ENCODE measurements at regions not wholly inside any gene's neighbourhood (a gene's known extent, or its start where the extent isn't known, plus 50 kb on each side); places are given as distances from the start of the nearest gene placed in this dataset.

- DNase-seq: no peak
- peak; percentile 42 to 80 (median 68) for TF ChIP-seq CTCF (IDR thresholded peaks at IDR 0.05)
- TF ChIP-seq POLR2A (IDR thresholded peaks at IDR 0.05): no peak
These were observed 238.5 kb upstream of the ERBB4 start for GRCh38 chr2:212777020-212777491.

GRCh38 chr2:212773808-212774339 lies 235.3 kb upstream of the ERBB4 start:
- Histone ChIP-seq H3K27me3 (no peaks in the 10 kb centered on the region), H3K4me3 (no peak overlapping the region), H3K27ac (no peak overlapping the region), H3K36me3 (no peaks in the 10 kb centered on the region), H3K9me3 (no peaks in the 10 kb centered on the region), H3K4me1 (peaks cover 0 to 4% (median 0%) of the 10 kb centered on the region in 12 donors)
- intact Hi-C loops (cut with DNase I): loop anchor here in 3 of 10 donors (5.0 to 10.0 kb wide), 2 partner anchors 121 to 393 kb away; no protein-coding TSS in a partner anchor
- WGBS, 4 donors: 89 to 95% (median 92%) methylated on average over 1 of the region's 1 CpG
- DNase-seq: no peak
- TF ChIP-seq POLR2A (IDR thresholded peaks at IDR 0.05): no peak
- no peak for ATAC-seq

More at GRCh38 chr2:212777020-212777491, 238.5 kb upstream of the ERBB4 start:
- 9 to 17% (median 12%) methylated on average over 3 of the region's 3 CpGs for WGBS, 4 donors
- Histone ChIP-seq H3K27ac (no peak overlapping the region), H3K4me1 (peaks cover 0 to 4% (median 0%) of the 10 kb centered on the region in 12 donors), H3K9me3 (no peaks in the 10 kb centered on the region), H3K36me3 (no peaks in the 10 kb centered on the region), H3K4me3 (no peak overlapping the region), H3K27me3 (no peaks in the 10 kb centered on the region)
- intact Hi-C loops (cut with DNase I): loop anchor here (1.0 to 10.0 kb wide), 8 partner anchors 90 to 376 kb away; partner anchors contain the start of gene IKZF2 (in 1 of the 10)
- ATAC-seq: no peak

- H3K4me3 ChIP-seq: no peak overlapping the region
- no peak for ATAC-seq
- intact Hi-C loops (cut with DNase I): loop anchor here in 3 of 10 donors (5.0 to 10.0 kb wide), 2 partner anchors 125 to 397 kb away; no protein-coding TSS in a partner anchor
- TF ChIP-seq POLR2A (IDR thresholded peaks at IDR 0.05) (no peak), CTCF (IDR thresholded peaks at IDR 0.05) (no peak)
- 67 to 75% (median 71%) methylated on average over 3 of the region's 3 CpGs for WGBS, 4 donors
- no peak for DNase-seq
- no peaks in the 10 kb centered on the region for H3K27me3 ChIP-seq
- no peaks in the 10 kb centered on the region for H3K36me3 ChIP-seq
- H3K27ac ChIP-seq: no peak overlapping the region
- no peaks in the 10 kb centered on the region for H3K4me1 ChIP-seq
- H3K9me3 ChIP-seq: no peaks in the 10 kb centered on the region
These were observed 231.6 kb upstream of the ERBB4 start for GRCh38 chr2:212770240-212770639.

- Histone ChIP-seq H3K36me3 (no peaks in the 10 kb centered on the region), H3K4me3 (no peak overlapping the region), H3K27ac (no peak overlapping the region), H3K4me1 (no peaks in the 10 kb centered on the region), H3K27me3 (no peaks in the 10 kb centered on the region), H3K9me3 (no peaks in the 10 kb centered on the region)
- no peak for TF ChIP-seq CTCF (IDR thresholded peaks at IDR 0.05)
- no peak for TF ChIP-seq POLR2A (IDR thresholded peaks at IDR 0.05)
- 67 to 74% (median 69%) methylated on average over 4 of the region's 4 CpGs for WGBS, 4 donors
- no peak for ATAC-seq
- intact Hi-C loops (cut with DNase I): no loop called here
- no peak for DNase-seq
These were observed 228.3 kb upstream of the ERBB4 start for GRCh38 chr2:212766921-212767320.
